IMR-90 (cell line): ENCODE measurements at regions not wholly inside any gene's neighbourhood (a gene's known extent, or its start where the extent isn't known, plus 50 kb on each side); places are given as distances from the start of the nearest gene placed in this dataset.

ENCODE experiments used
- ATAC-seq: fragments of 200-7000 bp; cut with Tn5 transposase; 2 replicates; pipeline ENCODE4 v1.9.1; 2020; ENCODE audit warnings: low read depth, mild to moderate bottlenecking, moderate library complexity
- BruUV-seq: library from RNA; stranded (reverse); fragments of 400-500 nt; replicated peaks from 2 replicates; lab custom pipeline; 2021; lab: Mats Ljungman, UMichigan
- CTCF ChIA-PET: fragments of 300-600 bp; formaldehyde crosslinking; extraction: SDS; loops from one replicate; lab custom pipeline; 2021; ENCODE audit warnings: antibody characterized with exemption; lab: Yijun Ruan, JAX
- POLR2A ChIA-PET: fragments of 300-600 bp; sonication (Branson Sonifier 250); formaldehyde crosslinking; loops from one replicate; lab custom pipeline; 2022; ENCODE audit warnings: antibody characterized with exemption; ENCODE audit not compliant: unreplicated experiment; lab: Charles Lee
- DNase-seq: peaks from one replicate; pipeline ENCODE4 v3.0.0; 2013
- H2AFZ ChIP-seq: replicated peaks from 2 replicates; pipeline ENCODE3; 2013; ENCODE audit warnings: low read length, mild to moderate bottlenecking; ENCODE audit not compliant: poor library complexity
- H2AK5ac ChIP-seq: 2 replicates; pipeline ENCODE4 v1.6.1; 2013; ENCODE audit warnings: low read depth, low read length, inconsistent platforms
- H2AK9ac ChIP-seq: replicated peaks from 2 replicates; pipeline ENCODE3; 2013; ENCODE audit warnings: mild to moderate bottlenecking, low read depth, low read length, moderate library complexity; ENCODE audit not compliant: poor library complexity
- H2BK120ac ChIP-seq: 2 replicates; pipeline ENCODE4 v1.6.1; 2013; ENCODE audit warnings: low read depth, low read length, inconsistent platforms
- H2BK15ac ChIP-seq: 3 replicates; pipeline ENCODE4 v1.6.1; 2013; ENCODE audit warnings: low read depth, low read length, inconsistent platforms
- H2BK20ac ChIP-seq: 2 replicates; pipeline ENCODE4 v1.6.1; 2013; ENCODE audit warnings: low read depth, mild to moderate bottlenecking, inconsistent platforms, low read length, moderate library complexity
- H2BK5ac ChIP-seq: 2 replicates; pipeline ENCODE4 v1.6.1; 2013; ENCODE audit warnings: mild to moderate bottlenecking, low read depth, low read length, inconsistent platforms; ENCODE audit not compliant: poor library complexity, severe bottlenecking
- H3K14ac ChIP-seq: replicated peaks from 2 replicates; pipeline ENCODE4 v1.6.1; 2013; ENCODE audit warnings: low read depth, low read length, inconsistent platforms
- H3K18ac ChIP-seq: 2 replicates; pipeline ENCODE4 v1.6.1; 2013; ENCODE audit warnings: low read depth, low read length, control low read depth
- H3K23ac ChIP-seq: 2 replicates; pipeline ENCODE4 v1.6.1; 2013; ENCODE audit warnings: low read depth, low read length, inconsistent platforms
- H3K27ac ChIP-seq: 2 replicates; pipeline ENCODE4 v1.5.1; 2013; ENCODE audit warnings: mild to moderate bottlenecking, control low read depth, low read length; ENCODE audit not compliant: insufficient read depth
- H3K27me3 ChIP-seq: 2 replicates; pipeline ENCODE4 v1.6.1; 2013; ENCODE audit warnings: low read length; ENCODE audit not compliant: control insufficient read depth, insufficient read depth
- H3K36me3 ChIP-seq: 2 replicates; pipeline ENCODE4 v1.6.1; 2013; ENCODE audit warnings: low read length, mixed read lengths; ENCODE audit not compliant: control insufficient read depth, insufficient read depth
- H3K4ac ChIP-seq: 2 replicates; pipeline ENCODE4 v1.6.1; 2013; ENCODE audit warnings: low read depth, low read length, inconsistent platforms
- H3K4me1 ChIP-seq: 2 replicates; pipeline ENCODE4 v1.6.1; 2013; ENCODE audit warnings: low read length, mixed read lengths; ENCODE audit not compliant: control insufficient read depth, insufficient read depth
- H3K4me2 ChIP-seq: 2 replicates; pipeline ENCODE4 v1.6.1; 2013; ENCODE audit warnings: low read depth, mild to moderate bottlenecking, control low read depth, low read length, moderate library complexity
- H3K4me3 ChIP-seq: 2 replicates; pipeline ENCODE4 v1.5.1; 2013; ENCODE audit warnings: low read depth, mild to moderate bottlenecking, control low read depth, low read length, moderate library complexity; ENCODE audit not compliant: insufficient read depth
- H3K56ac ChIP-seq: 2 replicates; pipeline ENCODE4 v1.6.1; 2013; ENCODE audit warnings: low read length, inconsistent platforms; ENCODE audit not compliant: insufficient read depth; ENCODE audit errors: extremely low read depth
- H3K79me1 ChIP-seq, 2 experiments: 2 replicates each; pipeline ENCODE4 v1.6.1; 2013; ENCODE audit warnings: low read length in 2 of 2, inconsistent platforms in 1 of 2, low read depth in 1 of 2
- H3K9ac ChIP-seq: 2 replicates; pipeline ENCODE4 v1.6.1; 2013; ENCODE audit warnings: low read depth, low read length, control low read depth
- H3K9me1 ChIP-seq: 2 replicates; pipeline ENCODE4 v1.6.1; 2013; ENCODE audit warnings: low read length, inconsistent platforms; ENCODE audit not compliant: insufficient read depth
- H3K9me3 ChIP-seq: 2 replicates; pipeline ENCODE4 v1.6.1; 2013; ENCODE audit warnings: low read length; ENCODE audit not compliant: control insufficient read depth, insufficient read depth
- H4K20me1 ChIP-seq: 2 replicates; pipeline ENCODE4 v1.6.1; 2013; ENCODE audit warnings: low read length, inconsistent platforms; ENCODE audit not compliant: insufficient read depth
- H4K5ac ChIP-seq: 2 replicates; pipeline ENCODE4 v1.6.1; 2013; ENCODE audit warnings: mild to moderate bottlenecking, low read depth, low read length, control low read depth
- H4K8ac ChIP-seq, 2 experiments: 2 replicates each; pipeline ENCODE4 v1.6.1; 2013; ENCODE audit warnings: low read depth in 2 of 2, low read length in 2 of 2, control low read depth in 1 of 2, inconsistent platforms in 1 of 2
- H4K91ac ChIP-seq: 2 replicates; pipeline ENCODE4 v1.6.1; 2013; ENCODE audit warnings: low read depth, low read length, inconsistent platforms; ENCODE audit not compliant: insufficient read depth
- BHLHE40 ChIP-seq: fragments of 150-350 bp; IDR thresholded peaks from 2 replicates; pipeline ENCODE4 v1.6.1; 2016; ENCODE audit warnings: mild to moderate bottlenecking, low read depth, low read length
- CEBPB ChIP-seq: IDR thresholded peaks from 2 replicates; pipeline ENCODE4 v1.6.1; 2012; ENCODE audit warnings: low read depth, low read length, improper control_type of control experiment
- CTCF ChIP-seq: conservative IDR thresholded peaks from 2 replicates; pipeline ENCODE4 v1.5.1; 2012; ENCODE audit warnings: mild to moderate bottlenecking, low read depth, low read length, improper control_type of control experiment
- POLR2A ChIP-seq: IDR thresholded peaks from 2 replicates; pipeline ENCODE4 v1.6.1; 2012; ENCODE audit warnings: mild to moderate bottlenecking, low read depth, low read length
- RAD21 ChIP-seq: IDR thresholded peaks from 2 replicates; pipeline ENCODE4 v1.6.1; 2012; ENCODE audit warnings: low read length, improper control_type of control experiment
- SMC3 ChIP-seq: fragments of 150-350 bp; IDR thresholded peaks from 2 replicates; pipeline ENCODE4 v1.6.1; 2016; ENCODE audit warnings: low read depth, mild to moderate bottlenecking, antibody characterized with exemption, low read length, moderate library complexity
- WGBS, 2 experiments: methylation state at CpG; one replicate each; pipeline versions ENCODE4 v1.1.5 to v1.1.7; 2013; ENCODE audit warnings: missing lambda C conversion rate in 2 of 2; ENCODE audit not compliant: insufficient read length in 1 of 2; ENCODE audit errors: extremely low coverage in 2 of 2; 5-methylcytosine and 5-hydroxymethylcytosine counted together
- dilution Hi-C: fragments of 300-500 bp; cut with HindIII; formaldehyde crosslinking; loops from one replicate; pipeline ENCODE4 v1.14.3; 2018; ENCODE audit warnings: low sequenced_read_pairs; ENCODE audit not compliant: unreplicated experiment
- in situ Hi-C: fragments of 300-500 bp; cut with MboI; formaldehyde crosslinking; loops from 3 replicates; pipeline ENCODE4 v1.14.3; 2019; ENCODE audit warnings: low sequenced_read_pairs, inconsistent platforms, mixed read lengths
- intact Hi-C: fragments of 100-400 bp; cut with micrococcal nuclease; formaldehyde crosslinking; loops from 2 replicates; pipeline ENCODE4 v1.10.0; 2022

GRCh38 chr11:100575860-100576717 is 111.0 kb upstream of the ARHGAP42 start:
- intact Hi-C loops, result loop anchor here (1.0 to 10.0 kb wide), 4 partner anchors 279 to 834 kb away; partner anchors contain the start of gene PGR
- no peak overlapping the region for H2BK15ac ChIP-seq
- no TSS peak for BruUV-seq
- H3K9me3 ChIP-seq, result no peaks in the 10 kb centered on the region
- H3K27ac ChIP-seq, result no peak overlapping the region
- no peak overlapping the region for H4K5ac ChIP-seq
- H2BK5ac ChIP-seq, result no peak overlapping the region
- no peaks in the 10 kb centered on the region for H3K27me3 ChIP-seq
- WGBS, 2 experiments, result no CpG with 5 or more reads among the region's 4 CpGs
- DNase-seq (peak; percentile 73), ATAC-seq (peak; percentile 79)
- no peak overlapping the region for H3K4ac ChIP-seq
- H3K4me3 ChIP-seq, result no peak overlapping the region
- H2AK9ac ChIP-seq, result no peak overlapping the region
- H2BK120ac ChIP-seq, result no peak overlapping the region
- H2BK20ac ChIP-seq, result no peak overlapping the region
- TF ChIP-seq POLR2A (no peak), RAD21 (peak; percentile 98), CTCF (peak; percentile 93), SMC3 (peak; percentile 97), BHLHE40 (no peak), CEBPB (no peak)
- H4K91ac ChIP-seq, result no peak overlapping the region
- H3K9ac ChIP-seq, result no peak overlapping the region
- H3K18ac ChIP-seq, result no peak overlapping the region
- H2AFZ ChIP-seq, result no peak overlapping the region
- in situ Hi-C loops, result loop anchor here (5.0 kb wide), 2 partner anchors 276 to 356 kb away; no protein-coding TSS in a partner anchor
- no peak overlapping the region for H3K56ac ChIP-seq
- H3K79me1 ChIP-seq, result no peaks in the 10 kb centered on the region
- no peak overlapping the region for H3K14ac ChIP-seq
- dilution Hi-C loops, result no loop called here
- H3K36me3 ChIP-seq, result no peaks in the 10 kb centered on the region
- H3K9me1 ChIP-seq, result peaks cover 7% of the 10 kb centered on the region; the same call in 1 of the 2 replicates
- ChIA-PET POLR2A (no interaction called here), CTCF (interaction anchor here (0.6 to 1.9 kb wide), 16 partner anchors 17 to 834 kb away, joined by 3 to 8 read pairs (median 4); no protein-coding TSS in a partner anchor)
- H4K8ac ChIP-seq, result no peak overlapping the region
- H3K4me1 ChIP-seq, result peaks cover 4% of the 10 kb centered on the region
- H3K23ac ChIP-seq, result no peak overlapping the region
- no peaks in the 10 kb centered on the region for H4K20me1 ChIP-seq
- H2AK5ac ChIP-seq, result no peak overlapping the region
- no peak overlapping the region for H3K4me2 ChIP-seq
